HEK293 (cell line): ENCODE measurements at regions not wholly inside any gene's neighbourhood (a gene's known extent, or its start where the extent isn't known, plus 50 kb on each side); places are given as distances from the start of the nearest gene placed in this dataset.

Experiments used
- BCL6B ChIP-seq: fragments of 450-650 bp; formaldehyde crosslinking; IDR thresholded peaks from 2 replicates; pipeline ENCODE4 v1.5.1; 2017; ENCODE audit warnings: missing biosample characterization, missing genetic modification characterization
- CTCF ChIP-seq: fragments of 450-650 bp; formaldehyde crosslinking; IDR thresholded peaks from 2 replicates; pipeline ENCODE4 v1.5.1; 2016; ENCODE audit warnings: missing biosample characterization, missing genetic modification characterization
- EGR2 ChIP-seq: fragments of 450-650 bp; formaldehyde crosslinking; IDR thresholded peaks from 2 replicates; pipeline ENCODE4 v1.5.1; 2016; ENCODE audit warnings: low read depth, missing biosample characterization, missing genetic modification characterization
- REST ChIP-seq: fragments of 450-650 bp; formaldehyde crosslinking; IDR thresholded peaks from 2 replicates; pipeline ENCODE4 v1.5.1; 2016; ENCODE audit warnings: missing biosample characterization, missing genetic modification characterization
- TRIM28 ChIP-seq: IDR thresholded peaks from 2 replicates; pipeline ENCODE4 v1.6.1; 2011; ENCODE audit warnings: low read length, control low read depth, borderline replicate concordance
- ZNF423 ChIP-seq: fragments of 450-650 bp; formaldehyde crosslinking; IDR thresholded peaks from 2 replicates; pipeline ENCODE4 v1.5.1; 2016; ENCODE audit warnings: missing biosample characterization, missing genetic modification characterization

GRCh38 chr12:90077756-90078155 lies 369.1 kb upstream of the ATP2B1 start:
- TF ChIP-seq TRIM28 (no peak), CTCF (no peak), BCL6B (tag by site-specific recombination) (no peak), EGR2 (tag by site-specific recombination) (no peak), REST (tag by site-specific recombination) (no peak), ZNF423 (tag by site-specific recombination) (no peak)
